ENCODE measurements at regions not wholly inside any gene's neighbourhood (a gene's known extent, or its start where the extent isn't known, plus 50 kb on each side); places are given as distances from the start of the nearest gene placed in this dataset.
"Not testable (repeated sequence)": the region's sequence is repeated elsewhere in the genome, so short reads cannot be mapped to it uniquely, and the experiment has no call there.

- no peak for DNase-seq
Observed at GRCh38 chr3:25957026-25957425, 167.1 kb downstream of the OXSM start.

- no peak for DNase-seq
Observed at GRCh38 chr3:25960776-25961175, 170.9 kb downstream of the OXSM start.

GRCh38 chr3:25962255-25962654 lies 172.4 kb downstream of the OXSM start:
- DNase-seq: no peak

GRCh38 chr3:25964141-25964540 lies 174.3 kb downstream of the OXSM start:
- DNase-seq: no peak

- no peak for DNase-seq
Observed at GRCh38 chr3:25967385-25967784, 177.5 kb downstream of the OXSM start.

- DNase-seq: no peak
Observed at GRCh38 chr3:25971736-25972135, 181.8 kb downstream of the OXSM start.

- DNase-seq: no peak
Observed at GRCh38 chr3:25973122-25973521, 183.2 kb downstream of the OXSM start.

GRCh38 chr3:25982756-25983155 lies 192.9 kb downstream of the OXSM start:
- DNase-seq: no peak

GRCh38 chr3:25985621-25986020 lies 195.7 kb downstream of the OXSM start:
- no peak for DNase-seq

GRCh38 chr3:25992606-25993005 lies 202.7 kb downstream of the OXSM start:
- no peak for DNase-seq

GRCh38 chr3:26004172-26004571 lies 214.3 kb downstream of the OXSM start:
- DNase-seq: no peak

GRCh38 chr3:26011276-26011675 lies 221.4 kb downstream of the OXSM start:
- no peak for DNase-seq

- no peak for DNase-seq
Observed at GRCh38 chr3:26012241-26012745, 222.4 kb downstream of the OXSM start.

- DNase-seq: no peak
Observed at GRCh38 chr3:26015752-26016151, 225.9 kb downstream of the OXSM start.

- no peak for DNase-seq
Observed at GRCh38 chr3:26018889-26019288, 229.0 kb downstream of the OXSM start.

- not testable (repeated sequence) for DNase-seq
Observed at GRCh38 chr3:26024206-26024605, 234.3 kb downstream of the OXSM start.

- DNase-seq: no peak
Observed at GRCh38 chr3:26029321-26029720, 239.4 kb downstream of the OXSM start.

- DNase-seq: not testable (repeated sequence)
Observed at GRCh38 chr3:26042126-26042525, 252.2 kb downstream of the OXSM start.

GRCh38 chr3:26049951-26050350 lies 260.1 kb downstream of the OXSM start:
- DNase-seq: no peak

- no peak for DNase-seq
Observed at GRCh38 chr3:26050776-26051175, 260.9 kb downstream of the OXSM start.

- DNase-seq: no peak
Observed at GRCh38 chr3:26058901-26059321, 269.0 kb downstream of the OXSM start.

GRCh38 chr3:26061947-26062346 lies 272.1 kb downstream of the OXSM start:
- DNase-seq: no peak

GRCh38 chr3:26064297-26064696 lies 274.4 kb downstream of the OXSM start:
- no peak for DNase-seq

- DNase-seq: no peak
Observed at GRCh38 chr3:26068890-26069289, 279.0 kb downstream of the OXSM start.

GRCh38 chr3:26070854-26071253 lies 281.0 kb downstream of the OXSM start:
- no peak for DNase-seq

GRCh38 chr3:26074080-26074479 lies 284.2 kb downstream of the OXSM start:
- no peak for DNase-seq
